ENCODE measurements at regions not wholly inside any gene's neighbourhood (a gene's known extent, or its start where the extent isn't known, plus 50 kb on each side); places are given as distances from the start of the nearest gene placed in this dataset.
"Not testable (repeated sequence)": the region's sequence is repeated elsewhere in the genome, so short reads cannot be mapped to it uniquely, and the experiment has no call there.

DNA sequence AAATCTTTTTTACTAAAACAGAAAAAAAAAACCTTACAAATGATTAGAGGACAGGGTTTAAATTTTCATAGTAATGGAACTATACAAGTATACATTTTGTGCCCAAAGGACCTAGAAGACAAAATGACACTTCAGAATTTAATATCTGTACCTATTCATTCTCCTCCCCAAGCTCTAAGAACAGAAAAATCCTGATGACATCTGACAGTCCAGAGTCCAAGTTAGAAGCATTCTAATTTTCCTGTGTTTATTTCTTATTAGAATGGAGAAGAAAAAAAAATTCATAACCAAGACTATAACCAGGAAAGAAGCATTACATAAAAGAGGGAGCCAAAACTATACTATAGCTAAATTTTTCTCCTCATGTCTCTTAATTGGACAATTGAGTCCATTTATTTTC lies 138.9 kb upstream of the SLC13A1 start:
- DNase-seq (ENCODE audit: low read depth), result no peak
- TF ChIP-seq, protein P1, sequence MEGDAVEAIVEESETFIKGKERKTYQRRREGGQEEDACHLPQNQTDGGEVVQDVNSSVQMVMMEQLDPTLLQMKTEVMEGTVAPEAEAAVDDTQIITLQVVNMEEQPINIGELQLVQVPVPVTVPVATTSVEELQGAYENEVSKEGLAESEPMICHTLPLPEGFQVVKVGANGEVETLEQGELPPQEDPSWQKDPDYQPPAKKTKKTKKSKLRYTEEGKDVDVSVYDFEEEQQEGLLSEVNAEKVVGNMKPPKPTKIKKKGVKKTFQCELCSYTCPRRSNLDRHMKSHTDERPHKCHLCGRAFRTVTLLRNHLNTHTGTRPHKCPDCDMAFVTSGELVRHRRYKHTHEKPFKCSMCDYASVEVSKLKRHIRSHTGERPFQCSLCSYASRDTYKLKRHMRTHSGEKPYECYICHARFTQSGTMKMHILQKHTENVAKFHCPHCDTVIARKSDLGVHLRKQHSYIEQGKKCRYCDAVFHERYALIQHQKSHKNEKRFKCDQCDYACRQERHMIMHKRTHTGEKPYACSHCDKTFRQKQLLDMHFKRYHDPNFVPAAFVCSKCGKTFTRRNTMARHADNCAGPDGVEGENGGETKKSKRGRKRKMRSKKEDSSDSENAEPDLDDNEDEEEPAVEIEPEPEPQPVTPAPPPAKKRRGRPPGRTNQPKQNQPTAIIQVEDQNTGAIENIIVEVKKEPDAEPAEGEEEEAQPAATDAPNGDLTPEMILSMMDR (IDR thresholded peaks at IDR 0.05; ENCODE audit: low read depth, low read length, missing control alignments), result no peak
- H3K4me3 ChIP-seq (ENCODE audit: low read depth, low read length), result no peak overlapping the region
- in situ Hi-C loops (cut with HindIII; ENCODE audit: low sequenced_read_pairs), result no loop called here

DNA sequence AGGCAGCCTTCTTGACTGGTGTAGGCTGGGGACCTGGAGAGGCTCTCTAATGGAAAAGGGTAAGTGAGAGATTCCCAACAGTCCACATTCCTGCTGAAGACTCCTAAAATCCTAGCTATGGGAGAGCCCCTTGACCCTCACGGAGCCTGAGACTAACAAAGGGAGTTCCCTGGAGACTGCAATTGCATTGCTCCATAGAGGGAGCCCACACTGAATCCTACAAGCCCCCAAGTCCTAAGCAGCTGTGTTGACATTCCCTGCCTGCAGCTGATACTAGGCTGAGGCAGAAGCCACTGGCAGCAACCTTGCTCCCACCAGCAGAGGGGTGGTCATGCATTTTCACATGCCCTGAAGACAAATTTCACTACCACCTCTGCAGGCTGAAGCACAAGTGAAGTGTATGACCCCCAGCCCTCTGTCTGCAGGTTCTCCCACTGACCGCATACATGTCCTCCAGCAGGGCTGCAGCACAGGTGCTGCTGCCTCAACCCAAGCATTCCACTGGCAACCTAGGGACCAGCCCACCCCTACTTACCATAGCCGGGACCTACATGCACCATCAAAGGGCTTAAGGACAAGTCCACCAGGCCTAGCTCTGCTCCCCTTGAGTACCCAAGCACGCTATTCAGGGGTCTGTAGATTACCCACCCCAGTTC lies 130.3 kb upstream of the SLC13A1 start:
- in situ Hi-C loops (cut with HindIII; ENCODE audit: low sequenced_read_pairs), result no loop called here
- no peak overlapping the region for H3K4me3 ChIP-seq (ENCODE audit: low read depth, low read length)
- TF ChIP-seq, protein P1 (IDR thresholded peaks at IDR 0.05; ENCODE audit: low read depth, low read length, missing control alignments), result no peak
- DNase-seq (ENCODE audit: low read depth), result no peak

DNA sequence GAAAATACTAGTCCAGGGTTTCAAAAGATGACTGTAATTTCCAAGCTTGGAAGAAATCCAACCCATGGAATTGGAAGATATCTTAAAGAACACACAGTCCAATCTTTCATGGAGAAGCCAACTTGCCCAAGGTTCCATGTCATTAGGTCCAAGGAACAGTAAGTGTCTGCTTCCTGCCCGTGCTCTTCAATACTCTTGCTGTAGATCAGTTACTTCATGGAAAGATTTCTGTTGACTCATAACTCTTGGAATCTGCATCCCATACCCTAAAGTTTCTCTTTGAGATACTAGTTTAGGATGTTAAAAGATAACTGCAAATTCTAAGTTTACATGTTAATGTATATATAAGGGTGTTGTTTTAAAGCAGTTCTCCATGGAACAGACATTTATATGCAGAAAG lies 127.9 kb upstream of the SLC13A1 start:
- TF ChIP-seq, protein P1 (IDR thresholded peaks at IDR 0.05; ENCODE audit: low read depth, low read length, missing control alignments), result no peak
- no peak overlapping the region for H3K4me3 ChIP-seq (ENCODE audit: low read depth, low read length)
- no peak for DNase-seq (ENCODE audit: low read depth)
- in situ Hi-C loops (cut with HindIII; ENCODE audit: low sequenced_read_pairs), result no loop called here

DNA sequence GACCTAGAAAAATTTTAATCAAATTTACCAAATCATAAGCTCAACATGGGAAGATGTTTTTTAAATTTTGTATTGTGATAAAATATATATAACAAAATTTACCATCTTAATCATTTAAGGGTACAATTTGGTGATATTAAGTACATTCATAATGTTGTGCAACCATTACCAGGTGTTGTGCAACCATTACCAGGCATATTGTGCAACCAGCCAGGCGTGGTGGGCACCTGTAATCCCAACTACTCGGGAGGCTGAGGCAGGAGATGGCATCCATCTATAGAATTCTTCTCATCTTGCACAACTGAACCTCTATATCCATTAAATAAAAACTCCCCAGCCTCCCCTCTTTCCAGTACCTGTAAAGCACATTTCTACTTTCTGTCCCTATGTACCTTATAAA lies 124.5 kb upstream of the SLC13A1 start:
- no peak for DNase-seq (ENCODE audit: low read depth)
- TF ChIP-seq, protein P1 (IDR thresholded peaks at IDR 0.05; ENCODE audit: low read depth, low read length, missing control alignments), result no peak
- H3K4me3 ChIP-seq (ENCODE audit: low read depth, low read length), result no peak overlapping the region
- in situ Hi-C loops (cut with HindIII; ENCODE audit: low sequenced_read_pairs), result no loop called here

DNA sequence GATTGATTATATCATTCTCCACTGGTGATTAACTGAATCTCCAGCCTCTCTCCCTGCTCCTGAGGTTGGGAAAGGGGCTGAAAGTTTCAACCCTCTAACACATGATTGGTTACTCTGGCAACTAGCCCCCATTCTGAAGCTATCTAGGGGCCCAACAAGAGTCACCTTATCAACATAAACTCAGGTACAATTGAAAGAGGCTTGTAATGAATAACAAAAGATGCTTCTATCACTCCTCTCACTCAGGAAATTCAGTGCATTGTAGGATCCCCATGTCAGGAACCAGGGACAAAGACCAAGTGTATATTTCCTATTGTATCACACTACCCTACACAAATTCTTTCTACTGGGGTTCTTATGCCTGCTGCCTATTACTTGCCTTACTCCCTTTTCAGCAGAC lies 123.9 kb upstream of the SLC13A1 start:
- in situ Hi-C loops (cut with HindIII; ENCODE audit: low sequenced_read_pairs), result no loop called here
- no peak overlapping the region for H3K4me3 ChIP-seq (ENCODE audit: low read depth, low read length)
- TF ChIP-seq, protein P1 (IDR thresholded peaks at IDR 0.05; ENCODE audit: low read depth, low read length, missing control alignments), result no peak
- DNase-seq (ENCODE audit: low read depth), result no peak

DNA sequence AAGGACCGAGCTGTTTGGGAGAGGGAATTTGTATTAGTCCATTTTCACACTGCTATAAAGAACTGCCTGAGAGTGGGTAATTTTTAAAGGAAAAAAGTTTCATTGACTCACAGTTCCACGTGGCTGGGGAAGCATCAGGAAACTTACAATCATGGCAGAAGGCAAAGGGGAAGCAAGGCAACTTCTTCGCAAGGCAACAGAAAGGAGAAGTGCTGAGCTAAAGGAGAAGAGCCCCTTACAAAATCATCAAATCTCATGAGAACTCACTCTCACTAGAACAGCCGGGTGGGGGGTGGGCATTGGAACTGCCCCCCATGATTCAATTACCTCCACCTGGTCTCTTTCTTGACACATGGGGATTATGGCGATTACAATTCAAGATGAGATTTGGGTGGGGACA lies 121.8 kb upstream of the SLC13A1 start:
- H3K4me3 ChIP-seq (ENCODE audit: low read depth, low read length); DNase-seq (ENCODE audit: low read depth); in situ Hi-C loops (cut with HindIII; ENCODE audit: low sequenced_read_pairs): not testable (repeated sequence)

DNA sequence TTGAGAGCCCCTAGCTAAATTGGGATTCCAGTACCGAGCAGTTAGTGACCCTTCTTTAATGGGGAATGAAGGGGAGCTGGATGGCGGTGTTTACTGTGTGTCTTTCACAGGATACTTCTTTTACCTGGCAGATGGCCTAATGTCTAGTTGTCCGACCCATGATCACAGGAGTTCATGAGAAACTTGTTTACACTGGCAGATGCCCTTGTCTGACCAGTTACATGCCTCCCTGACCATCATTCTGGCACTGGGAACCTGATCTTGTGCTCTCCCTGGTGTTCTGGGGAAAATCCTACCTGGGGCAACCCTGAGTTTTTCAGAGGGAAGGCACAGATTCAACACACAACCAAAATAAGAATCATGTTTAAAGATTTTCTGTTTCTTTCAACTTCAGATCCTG lies 120.1 kb upstream of the SLC13A1 start:
- TF ChIP-seq, protein P1 (IDR thresholded peaks at IDR 0.05; ENCODE audit: low read depth, low read length, missing control alignments), result no peak
- no peak for DNase-seq (ENCODE audit: low read depth)
- in situ Hi-C loops (cut with HindIII; ENCODE audit: low sequenced_read_pairs), result no loop called here
- no peak overlapping the region for H3K4me3 ChIP-seq (ENCODE audit: low read depth, low read length)

All from astrocyte of the cerebellum (primary cell).